H1 (cell line): ENCODE measurements at regions not wholly inside any gene's neighbourhood (a gene's known extent, or its start where the extent isn't known, plus 50 kb on each side); places are given as distances from the start of the nearest gene placed in this dataset.

Source experiments
- KDM1A ChIP-seq: fragments of 200-600, 300-600 bp; sonication (generic); IDR thresholded peaks from 2 replicates; pipeline ENCODE4 v1.7.1; 2016; ENCODE audit warnings: mild to moderate bottlenecking, low read length, borderline replicate concordance
- RBBP5 ChIP-seq: IDR thresholded peaks from 2 replicates; pipeline ENCODE4 v1.7.1; 2012; ENCODE audit warnings: low read depth, mild to moderate bottlenecking, inconsistent platforms, low read length, moderate library complexity, borderline replicate concordance
- TAF1 ChIP-seq: IDR thresholded peaks from 2 replicates; pipeline ENCODE4 v1.6.1; 2011; ENCODE audit warnings: mild to moderate bottlenecking, low read depth, low read length
- TF ChIP-seq, protein P1 (sequence below): fragments of 300-600 bp; sonication (generic); IDR thresholded peaks from 2 replicates; pipeline ENCODE4 v1.7.1; 2012; ENCODE audit warnings: low read length, moderate library complexity, mild to moderate bottlenecking, inconsistent platforms; ENCODE audit not compliant: insufficient replicate concordance

DNA sequence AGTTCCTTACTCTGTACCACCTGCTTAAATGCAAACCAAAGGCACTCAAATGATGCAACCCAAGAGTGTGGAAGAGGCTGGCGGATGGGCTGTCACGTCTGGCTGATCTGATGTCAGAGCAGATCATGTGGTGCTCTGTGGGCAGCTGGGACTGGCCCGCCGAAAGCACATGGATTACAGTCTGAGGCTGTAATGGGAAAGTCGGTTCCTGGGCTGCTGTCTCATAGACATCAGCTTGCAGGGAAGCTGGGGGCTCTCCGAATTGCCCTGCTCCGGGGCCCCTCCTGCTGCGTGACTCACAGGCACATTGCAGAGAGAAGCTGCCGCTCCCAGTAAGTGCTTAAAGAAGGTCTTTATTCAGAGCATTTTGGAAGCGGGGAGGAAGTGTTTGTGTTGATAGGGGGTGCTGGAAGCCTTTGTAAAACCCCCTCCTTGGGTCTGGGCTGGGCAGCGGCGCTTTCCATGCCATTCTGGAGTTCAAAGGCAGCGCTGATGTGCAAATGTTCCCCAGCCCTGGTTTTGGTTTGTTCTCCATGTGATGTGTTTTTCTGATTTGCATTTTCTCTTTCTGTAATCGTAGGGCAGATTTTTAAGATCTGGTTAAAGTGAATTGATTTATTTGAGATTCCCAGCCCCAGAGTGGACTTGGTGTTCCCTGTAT, 181.1 kb downstream of the LARP7 start (continued):
- peak; percentile 91 for TF ChIP-seq RBBP5
- TF ChIP-seq, protein P1, sequence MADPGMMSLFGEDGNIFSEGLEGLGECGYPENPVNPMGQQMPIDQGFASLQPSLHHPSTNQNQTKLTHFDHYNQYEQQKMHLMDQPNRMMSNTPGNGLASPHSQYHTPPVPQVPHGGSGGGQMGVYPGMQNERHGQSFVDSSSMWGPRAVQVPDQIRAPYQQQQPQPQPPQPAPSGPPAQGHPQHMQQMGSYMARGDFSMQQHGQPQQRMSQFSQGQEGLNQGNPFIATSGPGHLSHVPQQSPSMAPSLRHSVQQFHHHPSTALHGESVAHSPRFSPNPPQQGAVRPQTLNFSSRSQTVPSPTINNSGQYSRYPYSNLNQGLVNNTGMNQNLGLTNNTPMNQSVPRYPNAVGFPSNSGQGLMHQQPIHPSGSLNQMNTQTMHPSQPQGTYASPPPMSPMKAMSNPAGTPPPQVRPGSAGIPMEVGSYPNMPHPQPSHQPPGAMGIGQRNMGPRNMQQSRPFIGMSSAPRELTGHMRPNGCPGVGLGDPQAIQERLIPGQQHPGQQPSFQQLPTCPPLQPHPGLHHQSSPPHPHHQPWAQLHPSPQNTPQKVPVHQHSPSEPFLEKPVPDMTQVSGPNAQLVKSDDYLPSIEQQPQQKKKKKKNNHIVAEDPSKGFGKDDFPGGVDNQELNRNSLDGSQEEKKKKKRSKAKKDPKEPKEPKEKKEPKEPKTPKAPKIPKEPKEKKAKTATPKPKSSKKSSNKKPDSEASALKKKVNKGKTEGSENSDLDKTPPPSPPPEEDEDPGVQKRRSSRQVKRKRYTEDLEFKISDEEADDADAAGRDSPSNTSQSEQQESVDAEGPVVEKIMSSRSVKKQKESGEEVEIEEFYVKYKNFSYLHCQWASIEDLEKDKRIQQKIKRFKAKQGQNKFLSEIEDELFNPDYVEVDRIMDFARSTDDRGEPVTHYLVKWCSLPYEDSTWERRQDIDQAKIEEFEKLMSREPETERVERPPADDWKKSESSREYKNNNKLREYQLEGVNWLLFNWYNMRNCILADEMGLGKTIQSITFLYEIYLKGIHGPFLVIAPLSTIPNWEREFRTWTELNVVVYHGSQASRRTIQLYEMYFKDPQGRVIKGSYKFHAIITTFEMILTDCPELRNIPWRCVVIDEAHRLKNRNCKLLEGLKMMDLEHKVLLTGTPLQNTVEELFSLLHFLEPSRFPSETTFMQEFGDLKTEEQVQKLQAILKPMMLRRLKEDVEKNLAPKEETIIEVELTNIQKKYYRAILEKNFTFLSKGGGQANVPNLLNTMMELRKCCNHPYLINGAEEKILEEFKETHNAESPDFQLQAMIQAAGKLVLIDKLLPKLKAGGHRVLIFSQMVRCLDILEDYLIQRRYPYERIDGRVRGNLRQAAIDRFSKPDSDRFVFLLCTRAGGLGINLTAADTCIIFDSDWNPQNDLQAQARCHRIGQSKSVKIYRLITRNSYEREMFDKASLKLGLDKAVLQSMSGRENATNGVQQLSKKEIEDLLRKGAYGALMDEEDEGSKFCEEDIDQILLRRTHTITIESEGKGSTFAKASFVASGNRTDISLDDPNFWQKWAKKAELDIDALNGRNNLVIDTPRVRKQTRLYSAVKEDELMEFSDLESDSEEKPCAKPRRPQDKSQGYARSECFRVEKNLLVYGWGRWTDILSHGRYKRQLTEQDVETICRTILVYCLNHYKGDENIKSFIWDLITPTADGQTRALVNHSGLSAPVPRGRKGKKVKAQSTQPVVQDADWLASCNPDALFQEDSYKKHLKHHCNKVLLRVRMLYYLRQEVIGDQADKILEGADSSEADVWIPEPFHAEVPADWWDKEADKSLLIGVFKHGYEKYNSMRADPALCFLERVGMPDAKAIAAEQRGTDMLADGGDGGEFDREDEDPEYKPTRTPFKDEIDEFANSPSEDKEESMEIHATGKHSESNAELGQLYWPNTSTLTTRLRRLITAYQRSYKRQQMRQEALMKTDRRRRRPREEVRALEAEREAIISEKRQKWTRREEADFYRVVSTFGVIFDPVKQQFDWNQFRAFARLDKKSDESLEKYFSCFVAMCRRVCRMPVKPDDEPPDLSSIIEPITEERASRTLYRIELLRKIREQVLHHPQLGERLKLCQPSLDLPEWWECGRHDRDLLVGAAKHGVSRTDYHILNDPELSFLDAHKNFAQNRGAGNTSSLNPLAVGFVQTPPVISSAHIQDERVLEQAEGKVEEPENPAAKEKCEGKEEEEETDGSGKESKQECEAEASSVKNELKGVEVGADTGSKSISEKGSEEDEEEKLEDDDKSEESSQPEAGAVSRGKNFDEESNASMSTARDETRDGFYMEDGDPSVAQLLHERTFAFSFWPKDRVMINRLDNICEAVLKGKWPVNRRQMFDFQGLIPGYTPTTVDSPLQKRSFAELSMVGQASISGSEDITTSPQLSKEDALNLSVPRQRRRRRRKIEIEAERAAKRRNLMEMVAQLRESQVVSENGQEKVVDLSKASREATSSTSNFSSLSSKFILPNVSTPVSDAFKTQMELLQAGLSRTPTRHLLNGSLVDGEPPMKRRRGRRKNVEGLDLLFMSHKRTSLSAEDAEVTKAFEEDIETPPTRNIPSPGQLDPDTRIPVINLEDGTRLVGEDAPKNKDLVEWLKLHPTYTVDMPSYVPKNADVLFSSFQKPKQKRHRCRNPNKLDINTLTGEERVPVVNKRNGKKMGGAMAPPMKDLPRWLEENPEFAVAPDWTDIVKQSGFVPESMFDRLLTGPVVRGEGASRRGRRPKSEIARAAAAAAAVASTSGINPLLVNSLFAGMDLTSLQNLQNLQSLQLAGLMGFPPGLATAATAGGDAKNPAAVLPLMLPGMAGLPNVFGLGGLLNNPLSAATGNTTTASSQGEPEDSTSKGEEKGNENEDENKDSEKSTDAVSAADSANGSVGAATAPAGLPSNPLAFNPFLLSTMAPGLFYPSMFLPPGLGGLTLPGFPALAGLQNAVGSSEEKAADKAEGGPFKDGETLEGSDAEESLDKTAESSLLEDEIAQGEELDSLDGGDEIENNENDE: peak; percentile 34
- peak; percentile 51; the same call in 1 of the 2 replicates for TF ChIP-seq TAF1
- no peak for TF ChIP-seq KDM1A
